IPS DF 6.9 (cell line): ENCODE measurements at regions not wholly inside any gene's neighbourhood (a gene's known extent, or its start where the extent isn't known, plus 50 kb on each side); places are given as distances from the start of the nearest gene placed in this dataset.
"Not testable (repeated sequence)": the region's sequence is repeated elsewhere in the genome, so short reads cannot be mapped to it uniquely, and the experiment has no call there.

Source experiments
- DNase-seq: peaks from one replicate; pipeline ENCODE4 v3.0.0-alpha.2; 2013; ENCODE audit warnings: low read depth, low spot score
- H3K27ac ChIP-seq: one replicate; pipeline ENCODE4 v1.5.1; 2013; ENCODE audit warnings: low read length, control low read depth
- H3K27me3 ChIP-seq: 2 replicates; pipeline ENCODE4 v1.6.1; 2013; ENCODE audit warnings: mild to moderate bottlenecking, low read length; ENCODE audit not compliant: control insufficient read depth, insufficient read depth
- H3K36me3 ChIP-seq: 2 replicates; pipeline ENCODE4 v1.6.1; 2013; ENCODE audit warnings: low read length; ENCODE audit not compliant: control insufficient read depth, insufficient read depth
- H3K4me1 ChIP-seq: 2 replicates; pipeline ENCODE4 v1.6.1; 2013; ENCODE audit warnings: low read length; ENCODE audit not compliant: control insufficient read depth, insufficient read depth
- H3K4me3 ChIP-seq: 2 replicates; pipeline ENCODE4 v1.5.1; 2013; ENCODE audit warnings: mild to moderate bottlenecking, low read length
- H3K9me3 ChIP-seq: 2 replicates; pipeline ENCODE4 v1.6.1; 2013; ENCODE audit warnings: low read length, inconsistent platforms; ENCODE audit not compliant: control insufficient read depth, insufficient read depth
- WGBS: extraction: QIAGEN DNeasy Blood & Tissue Kit; methylation state at CpG from one replicate; pipeline ENCODE4 v1.1.7; 2013; ENCODE audit warnings: mixed read lengths, missing lambda C conversion rate; ENCODE audit not compliant: insufficient read length, insufficient coverage; 5-methylcytosine and 5-hydroxymethylcytosine counted together

DNA sequence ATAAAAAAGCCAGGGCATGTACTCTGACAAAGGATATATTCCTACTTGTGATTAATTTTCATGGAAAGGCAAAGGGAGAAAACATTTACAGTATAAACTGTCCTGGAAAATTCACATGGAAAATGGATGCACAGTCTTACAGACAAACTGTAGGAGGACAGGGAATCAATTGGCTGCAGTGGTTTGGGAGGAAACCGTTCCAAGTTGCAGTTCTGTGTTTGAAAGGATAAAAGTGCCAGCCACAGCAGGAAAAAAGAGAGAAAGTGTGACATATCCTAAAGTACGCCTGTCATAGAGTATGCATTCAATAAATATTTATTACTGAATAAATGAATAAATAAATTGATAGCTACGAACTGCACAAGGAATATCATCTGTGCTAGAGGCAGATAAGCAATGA lies 462.9 kb downstream of the RAB38 start:
- no peak overlapping the region for H3K4me3 ChIP-seq
- no peak for DNase-seq
- WGBS: no CpG with 5 or more reads among the region's 3 CpGs
- no peaks in the 10 kb centered on the region; the same call in 1 of the 2 replicates for H3K4me1 ChIP-seq
- H3K9me3 ChIP-seq: no peaks in the 10 kb centered on the region
- no peaks in the 10 kb centered on the region for H3K27me3 ChIP-seq
- no peak overlapping the region for H3K27ac ChIP-seq
- no peaks in the 10 kb centered on the region for H3K36me3 ChIP-seq

- WGBS: no CpG with 5 or more reads among the region's 12 CpGs
- DNase-seq, H3K4me1 ChIP-seq: not testable (repeated sequence)
Observed at GRCh38 chr11:87703589-87703988, 471.7 kb downstream of the RAB38 start.

GRCh38 chr11:87675993-87676392 lies 499.2 kb downstream of the RAB38 start:
- Histone ChIP-seq H3K36me3 (no peaks in the 10 kb centered on the region), H3K27me3 (no peaks in the 10 kb centered on the region), H3K4me3 (no peak overlapping the region), H3K4me1 (no peaks in the 10 kb centered on the region), H3K27ac (no peak overlapping the region), H3K9me3 (no peaks in the 10 kb centered on the region)
- DNase-seq: no peak
- no CpG with 5 or more reads among the region's 1 CpG for WGBS

More at GRCh38 chr11:87703589-87703988, 471.7 kb downstream of the RAB38 start:
- H3K27me3 ChIP-seq, H3K4me3 ChIP-seq, H3K9me3 ChIP-seq, H3K27ac ChIP-seq, H3K36me3 ChIP-seq: not testable (repeated sequence)

- H3K4me1 ChIP-seq: no peaks in the 10 kb centered on the region
- no peaks in the 10 kb centered on the region for H3K27me3 ChIP-seq
- no peak overlapping the region for H3K27ac ChIP-seq
- no CpG with 5 or more reads among the region's 6 CpGs for WGBS
- DNase-seq: no peak
- no peaks in the 10 kb centered on the region for H3K9me3 ChIP-seq
- H3K36me3 ChIP-seq: no peaks in the 10 kb centered on the region
- H3K4me3 ChIP-seq: no peak overlapping the region
Observed at GRCh38 chr11:87666730-87667129, 508.5 kb downstream of the RAB38 start.

DNA sequence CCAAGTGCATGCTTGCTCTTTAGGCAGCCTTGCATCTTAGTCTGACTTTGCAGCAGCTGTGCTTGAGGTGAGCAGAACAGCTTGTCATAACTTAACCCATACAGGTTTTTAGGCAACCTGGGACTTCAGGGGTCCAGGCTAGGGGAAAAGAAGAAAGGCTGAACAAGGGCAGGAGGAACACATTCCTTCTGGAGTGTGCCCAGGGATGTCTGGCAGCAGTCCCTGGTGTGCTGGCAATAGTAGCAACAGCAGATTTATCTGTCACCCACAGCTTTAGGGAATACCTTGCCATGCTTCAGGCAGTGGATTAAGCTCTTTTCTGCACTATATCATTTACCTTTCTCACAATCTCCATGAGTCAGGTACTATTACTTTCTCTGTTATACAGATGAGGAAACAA lies 513.0 kb downstream of the RAB38 start:
- no peaks in the 10 kb centered on the region for H3K36me3 ChIP-seq
- no peaks in the 10 kb centered on the region for H3K4me1 ChIP-seq
- no peaks in the 10 kb centered on the region for H3K9me3 ChIP-seq
- H3K4me3 ChIP-seq: no peak overlapping the region
- DNase-seq: no peak
- H3K27me3 ChIP-seq: no peaks in the 10 kb centered on the region
- H3K27ac ChIP-seq: no peak overlapping the region

DNA sequence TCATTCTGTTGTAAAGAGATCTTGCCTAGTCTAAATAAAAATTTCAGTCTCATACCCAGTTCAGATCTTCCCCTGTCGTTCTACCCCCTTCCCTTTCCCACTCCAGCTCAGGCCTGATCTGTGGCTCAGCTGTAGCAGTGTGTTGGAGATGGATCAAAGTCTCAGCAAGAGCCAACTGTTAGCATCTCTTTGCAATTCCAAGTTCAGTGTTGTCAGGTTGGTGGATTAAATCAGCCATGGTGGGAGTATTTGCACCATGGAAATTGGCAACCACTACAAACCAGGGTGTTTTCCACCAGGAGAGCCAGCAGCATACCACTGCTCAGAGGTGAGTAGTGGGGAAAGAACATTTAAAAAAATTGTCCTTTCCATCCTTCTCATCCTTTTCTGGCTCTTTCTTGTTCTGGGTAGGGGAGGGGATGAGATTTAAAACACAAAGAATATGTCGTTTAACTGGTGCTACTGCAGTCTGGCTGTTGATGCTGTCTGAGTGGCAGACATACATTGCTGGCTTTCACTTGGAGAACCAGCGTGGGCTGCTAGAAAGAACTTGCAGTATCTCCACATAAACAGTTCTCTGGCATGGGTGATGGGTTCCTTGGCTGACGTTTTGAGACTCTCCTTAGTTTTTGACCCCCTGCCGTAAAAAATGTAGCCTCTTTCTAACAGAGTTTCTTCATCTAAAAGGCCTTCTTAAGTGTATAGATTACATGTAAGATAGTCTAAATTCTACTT lies 514.1 kb downstream of the RAB38 start:
- H3K4me1 ChIP-seq: no peaks in the 10 kb centered on the region
- WGBS: no CpG with 5 or more reads among the region's 5 CpGs

GRCh38 chr11:87659807-87660206 lies 515.4 kb downstream of the RAB38 start:
- H3K4me3 ChIP-seq: no peak overlapping the region
- no peaks in the 10 kb centered on the region for H3K27me3 ChIP-seq
- H3K27ac ChIP-seq: no peak overlapping the region
- no peaks in the 10 kb centered on the region for H3K4me1 ChIP-seq
- no peaks in the 10 kb centered on the region for H3K36me3 ChIP-seq
- no peaks in the 10 kb centered on the region for H3K9me3 ChIP-seq
- no peak for DNase-seq
- no CpG with 5 or more reads among the region's 5 CpGs for WGBS

More for the DNA sequence above, 514.1 kb downstream of the RAB38 start:
- Histone ChIP-seq H3K27me3 (no peaks in the 10 kb centered on the region), H3K9me3 (no peaks in the 10 kb centered on the region), H3K27ac (no peak overlapping the region), H3K4me3 (no peak overlapping the region), H3K36me3 (no peaks in the 10 kb centered on the region)
- DNase-seq: no peak

GRCh38 chr11:87645626-87646025 lies 529.6 kb downstream of the RAB38 start:
- no peak overlapping the region for H3K4me3 ChIP-seq
- H3K4me1 ChIP-seq: no peaks in the 10 kb centered on the region
- no peak for DNase-seq
- H3K36me3 ChIP-seq: no peaks in the 10 kb centered on the region
- no peak overlapping the region for H3K27ac ChIP-seq
- WGBS: no CpG with 5 or more reads among the region's 1 CpG
- H3K27me3 ChIP-seq: no peaks in the 10 kb centered on the region
- H3K9me3 ChIP-seq: no peaks in the 10 kb centered on the region

- Histone ChIP-seq H3K4me3 (no peak overlapping the region), H3K27me3 (no peaks in the 10 kb centered on the region), H3K27ac (no peak overlapping the region), H3K36me3 (no peaks in the 10 kb centered on the region), H3K9me3 (no peaks in the 10 kb centered on the region), H3K4me1 (no peaks in the 10 kb centered on the region)
- DNase-seq: no peak
- whole genome bisulfite sequencing: no CpG with 5 or more reads among the region's 1 CpG
Observed at GRCh38 chr11:87639753-87640364, 535.4 kb downstream of the RAB38 start.

GRCh38 chr11:87635001-87635400 lies 540.2 kb downstream of the RAB38 start:
- no peaks in the 10 kb centered on the region for H3K4me1 ChIP-seq
- H3K36me3 ChIP-seq: no peaks in the 10 kb centered on the region
- no peaks in the 10 kb centered on the region for H3K9me3 ChIP-seq
- no peaks in the 10 kb centered on the region for H3K27me3 ChIP-seq
- H3K4me3 ChIP-seq: no peak overlapping the region
- no peak for DNase-seq
- 100% methylated on average over 4 of the region's 5 CpGs for WGBS
- H3K27ac ChIP-seq: no peak overlapping the region

GRCh38 chr11:87634331-87634730 lies 540.9 kb downstream of the RAB38 start:
- H3K36me3 ChIP-seq: no peaks in the 10 kb centered on the region
- no peaks in the 10 kb centered on the region for H3K4me1 ChIP-seq
- H3K4me3 ChIP-seq: no peak overlapping the region
- no CpG with 5 or more reads among the region's 3 CpGs for WGBS
- H3K27ac ChIP-seq: no peak overlapping the region
- no peak for DNase-seq
- H3K27me3 ChIP-seq: no peaks in the 10 kb centered on the region
- H3K9me3 ChIP-seq: no peaks in the 10 kb centered on the region
